ENCODE measurements at regions not wholly inside any gene's neighbourhood (a gene's known extent, or its start where the extent isn't known, plus 50 kb on each side); places are given as distances from the start of the nearest gene placed in this dataset.
A peak's percentile ranks its signal among the peaks of the same experiment; 100 is the strongest.

- TF ChIP-seq, protein P1, sequence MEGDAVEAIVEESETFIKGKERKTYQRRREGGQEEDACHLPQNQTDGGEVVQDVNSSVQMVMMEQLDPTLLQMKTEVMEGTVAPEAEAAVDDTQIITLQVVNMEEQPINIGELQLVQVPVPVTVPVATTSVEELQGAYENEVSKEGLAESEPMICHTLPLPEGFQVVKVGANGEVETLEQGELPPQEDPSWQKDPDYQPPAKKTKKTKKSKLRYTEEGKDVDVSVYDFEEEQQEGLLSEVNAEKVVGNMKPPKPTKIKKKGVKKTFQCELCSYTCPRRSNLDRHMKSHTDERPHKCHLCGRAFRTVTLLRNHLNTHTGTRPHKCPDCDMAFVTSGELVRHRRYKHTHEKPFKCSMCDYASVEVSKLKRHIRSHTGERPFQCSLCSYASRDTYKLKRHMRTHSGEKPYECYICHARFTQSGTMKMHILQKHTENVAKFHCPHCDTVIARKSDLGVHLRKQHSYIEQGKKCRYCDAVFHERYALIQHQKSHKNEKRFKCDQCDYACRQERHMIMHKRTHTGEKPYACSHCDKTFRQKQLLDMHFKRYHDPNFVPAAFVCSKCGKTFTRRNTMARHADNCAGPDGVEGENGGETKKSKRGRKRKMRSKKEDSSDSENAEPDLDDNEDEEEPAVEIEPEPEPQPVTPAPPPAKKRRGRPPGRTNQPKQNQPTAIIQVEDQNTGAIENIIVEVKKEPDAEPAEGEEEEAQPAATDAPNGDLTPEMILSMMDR (conservative IDR thresholded peaks at IDR 0.05; ENCODE audit: low read depth, low read length), result no peak
- no peak for DNase-seq (ENCODE audit: low read depth)
- no peak overlapping the region for H3K4me3 ChIP-seq (ENCODE audit: low read depth, low read length)
These were observed 220.8 kb upstream of the PHYHIPL start for GRCh38 chr10:58955615-58956014.

GRCh38 chr10:58956926-58957325 lies 219.5 kb upstream of the PHYHIPL start:
- TF ChIP-seq, protein P1 (conservative IDR thresholded peaks at IDR 0.05; ENCODE audit: low read depth, low read length), result no peak
- H3K4me3 ChIP-seq (ENCODE audit: low read depth, low read length), result no peak overlapping the region
- DNase-seq (ENCODE audit: low read depth), result peak; percentile 31

DNA sequence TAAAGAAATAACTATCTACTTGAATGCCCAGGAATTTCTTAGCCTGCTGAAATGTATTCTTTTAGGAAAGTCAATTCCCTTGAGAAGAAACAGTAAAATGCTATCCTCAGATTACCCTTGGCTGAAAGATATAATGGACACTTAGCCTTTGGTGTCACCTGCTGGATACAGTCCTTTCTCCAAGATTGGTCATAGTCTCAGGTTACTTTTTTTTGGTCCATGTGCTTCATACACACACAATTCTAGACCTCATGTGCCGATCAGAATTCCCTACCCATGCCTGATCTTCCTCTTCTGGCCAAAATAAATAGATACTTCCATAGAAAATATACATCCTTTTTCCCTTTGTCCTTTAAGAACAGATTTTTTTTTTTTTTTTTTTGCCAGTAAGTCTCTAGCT lies 218.9 kb upstream of the PHYHIPL start:
- DNase-seq (ENCODE audit: low read depth), result no peak
- TF ChIP-seq, protein P1 (conservative IDR thresholded peaks at IDR 0.05; ENCODE audit: low read depth, low read length), result no peak
- no peak overlapping the region for H3K4me3 ChIP-seq (ENCODE audit: low read depth, low read length)

- TF ChIP-seq, protein P1 (conservative IDR thresholded peaks at IDR 0.05; ENCODE audit: low read depth, low read length), result peak; percentile 57
- H3K4me3 ChIP-seq (ENCODE audit: low read depth, low read length), result no peak overlapping the region
- DNase-seq (ENCODE audit: low read depth), result no peak
These were observed 213.3 kb upstream of the PHYHIPL start for GRCh38 chr10:58963101-58963534.

DNA sequence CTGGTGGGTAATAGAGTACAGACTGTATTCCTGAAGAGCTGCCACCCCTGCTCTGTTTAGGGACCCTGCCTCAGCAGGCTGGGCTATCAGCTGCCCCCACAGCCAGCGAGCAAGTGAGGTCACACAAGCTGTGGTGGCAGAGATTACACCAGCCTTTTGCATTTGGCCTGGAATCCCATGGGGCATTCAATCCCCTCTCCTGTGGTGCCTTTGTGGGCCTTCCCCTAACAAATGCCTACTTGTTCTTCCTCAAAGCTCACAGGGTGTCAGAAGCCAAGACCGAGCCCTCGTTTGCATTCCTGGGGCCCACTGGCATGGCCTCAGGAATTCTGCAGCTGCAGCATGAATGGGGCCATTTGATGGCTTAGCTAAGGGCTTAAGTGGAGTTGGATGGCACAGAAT lies 212.7 kb upstream of the PHYHIPL start:
- TF ChIP-seq, protein P1 (conservative IDR thresholded peaks at IDR 0.05; ENCODE audit: low read depth, low read length), result no peak
- H3K4me3 ChIP-seq (ENCODE audit: low read depth, low read length), result no peak overlapping the region
- no peak for DNase-seq (ENCODE audit: low read depth)

GRCh38 chr10:58965855-58966254 lies 210.6 kb upstream of the PHYHIPL start:
- DNase-seq (ENCODE audit: low read depth), result no peak
- TF ChIP-seq, protein P1 (conservative IDR thresholded peaks at IDR 0.05; ENCODE audit: low read depth, low read length), result no peak
- no peak overlapping the region for H3K4me3 ChIP-seq (ENCODE audit: low read depth, low read length)

DNA sequence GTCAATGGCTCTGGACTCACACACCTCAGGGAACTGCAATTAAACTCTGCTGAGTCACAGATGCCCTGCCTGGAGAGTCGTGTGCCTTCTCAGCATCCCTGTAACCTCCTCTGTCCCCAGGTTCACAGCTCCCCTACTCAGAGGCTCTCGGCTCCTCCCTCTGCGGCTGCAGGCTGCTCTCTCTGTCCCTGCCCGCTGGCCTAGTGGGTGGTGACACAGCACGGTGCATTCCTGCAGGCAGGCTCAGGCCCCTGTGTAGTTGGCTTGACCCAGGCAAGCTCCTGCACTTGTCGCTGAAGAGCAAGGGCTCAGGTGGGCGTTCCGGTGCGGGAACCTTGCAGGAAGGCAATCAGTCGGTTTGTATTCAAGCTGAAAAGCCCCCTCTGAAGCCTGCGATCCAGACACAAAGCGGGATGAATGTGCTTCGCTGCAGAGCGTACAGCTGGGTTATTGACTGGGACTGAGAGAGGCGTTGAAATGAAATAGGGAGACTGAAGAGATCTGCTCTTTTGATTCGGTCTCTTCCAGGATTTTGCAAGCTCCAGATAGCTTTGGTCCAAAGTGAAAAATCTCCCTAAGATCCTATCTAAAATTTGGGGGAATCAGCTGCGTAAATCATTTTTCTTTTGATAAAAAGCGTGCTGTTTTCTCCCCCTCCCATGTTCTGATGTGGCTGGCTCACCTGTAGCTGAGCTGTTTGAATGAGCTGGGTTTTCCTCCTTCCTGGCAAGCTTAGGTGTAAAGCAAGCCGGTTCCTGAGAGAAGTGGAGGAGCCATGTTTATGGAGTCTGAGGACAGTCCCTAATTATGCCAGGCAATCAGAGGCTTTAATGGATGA lies 208.7 kb upstream of the PHYHIPL start:
- H3K4me3 ChIP-seq (ENCODE audit: low read depth, low read length), result no peak overlapping the region
- no peak for DNase-seq (ENCODE audit: low read depth)
- TF ChIP-seq, protein P1 (conservative IDR thresholded peaks at IDR 0.05; ENCODE audit: low read depth, low read length), result no peak
